GM12878 (cell line): ENCODE measurements at regions not wholly inside any gene's neighbourhood (a gene's known extent, or its start where the extent isn't known, plus 50 kb on each side); places are given as distances from the start of the nearest gene placed in this dataset.

Experiments
- ATAC-seq: fragments of 200-7000 bp; cut with Tn5 transposase; 3 replicates; pipeline ENCODE4 v1.9.1; 2020; ENCODE audit warnings: mild to moderate bottlenecking, moderate library complexity
- BruUV-seq: library from RNA; stranded (reverse); fragments of 400-500 nt; replicated peaks from 2 replicates; lab custom pipeline; 2021; lab: Mats Ljungman, UMichigan
- CTCF ChIA-PET: fragments of 300-600 bp; sonication (Branson Sonifier 250); formaldehyde crosslinking; extraction: SDS; loops from one replicate; lab custom pipeline; 2021; ENCODE audit warnings: inconsistent platforms; lab: Yijun Ruan, JAX
- POLR2A ChIA-PET: fragments of 350-600 bp; formaldehyde crosslinking; extraction: SDS; loops from one replicate; lab custom pipeline; 2021; ENCODE audit warnings: inconsistent platforms; lab: Charles Lee
- RAD21 ChIA-PET: fragments of 300-600 bp; sonication (Branson Sonifier 250); formaldehyde crosslinking; loops from one replicate; lab custom pipeline; 2023; ENCODE audit warnings: antibody characterized with exemption; ENCODE audit not compliant: unreplicated experiment; lab: Charles Lee
- SMC1A ChIA-PET: fragments of 300-600 bp; sonication (Branson Sonifier 250); formaldehyde crosslinking; loops from one replicate; lab custom pipeline; 2023; ENCODE audit not compliant: unreplicated experiment, uncharacterized antibody; lab: Charles Lee
- DNase-seq: peaks from one replicate; pipeline ENCODE4 v3.0.0-alpha.2; 2011; ENCODE audit warnings: low read depth, low spot score
- FAIRE-seq: peaks from 3 replicates; lab custom pipeline; 2011; peaks lifted over from hg19 to GRCh38; lab: Jason Lieb, UNC
- H2AFZ ChIP-seq: 2 replicates; pipeline ENCODE4 v1.6.0; 2011; ENCODE audit warnings: low read depth, low read length, control low read depth; ENCODE audit not compliant: control insufficient read depth
- H3K27ac ChIP-seq: 2 replicates; pipeline ENCODE4 v1.5.1; 2011; ENCODE audit warnings: control low read depth; ENCODE audit not compliant: control insufficient read depth, insufficient read depth
- H3K27me3 ChIP-seq, 2 experiments: replicated peaks in 1 of 2; 2 replicates each; pipeline versions ENCODE4 v1.6.0 to v1.6.1; 2011; ENCODE audit warnings: low read length in 1 of 2; ENCODE audit not compliant: control insufficient read depth in 2 of 2, insufficient read depth in 2 of 2
- H3K36me3 ChIP-seq, 2 experiments: 2 replicates each; pipeline ENCODE4 v1.5.1; 2011; ENCODE audit warnings: low read length in 1 of 2; ENCODE audit not compliant: control insufficient read depth in 2 of 2, insufficient read depth in 2 of 2
- H3K4me1 ChIP-seq: 2 replicates; pipeline ENCODE4 v1.6.1; 2011; ENCODE audit warnings: mild to moderate bottlenecking, low read length, moderate library complexity, mixed read lengths; ENCODE audit not compliant: control insufficient read depth, insufficient read depth
- H3K4me2 ChIP-seq: 2 replicates; pipeline ENCODE4 v1.6.0; 2011; ENCODE audit warnings: control low read depth; ENCODE audit not compliant: control insufficient read depth, insufficient read depth
- H3K4me3 ChIP-seq: fragments of 200-600 bp; sonication (generic); 2 replicates; pipeline ENCODE4 v1.5.1; 2016
- H3K79me2 ChIP-seq: 2 replicates; pipeline ENCODE4 v1.6.0; 2011; ENCODE audit warnings: low read length; ENCODE audit not compliant: control insufficient read depth, insufficient read depth
- H3K9ac ChIP-seq: 2 replicates; pipeline ENCODE4 v1.8.0; 2011; ENCODE audit warnings: low read length, control low read depth, mixed read lengths; ENCODE audit not compliant: control insufficient read depth, insufficient read depth
- H3K9me3 ChIP-seq: replicated peaks from 3 replicates; pipeline ENCODE4 v1.5.1; 2011; ENCODE audit warnings: mild to moderate bottlenecking, low read length; ENCODE audit not compliant: control insufficient read depth, insufficient read depth
- H4K20me1 ChIP-seq: 2 replicates; pipeline ENCODE4 v1.6.0; 2011; ENCODE audit not compliant: control insufficient read depth, insufficient read depth
- ATF2 ChIP-seq: IDR thresholded peaks from 2 replicates; pipeline ENCODE4 v1.6.1; 2012; ENCODE audit warnings: low read length, inconsistent platforms
- CHD4 ChIP-seq: fragments of 200-600 bp; sonication (generic); IDR thresholded peaks from 2 replicates; pipeline ENCODE4 v1.6.1; 2016; ENCODE audit warnings: mild to moderate bottlenecking
- CREB1 ChIP-seq: IDR thresholded peaks from 2 replicates; pipeline ENCODE4 v1.6.1; 2012; ENCODE audit warnings: low read depth, mild to moderate bottlenecking, inconsistent platforms
- KLF5 ChIP-seq: fragments of 450-650 bp; IDR thresholded peaks from 2 replicates; pipeline ENCODE4 v1.6.1; 2014; ENCODE audit warnings: mild to moderate bottlenecking; ENCODE audit not compliant: partially characterized antibody
- MAX ChIP-seq: IDR thresholded peaks from 2 replicates; pipeline ENCODE4 v1.6.1; 2012; ENCODE audit warnings: low read depth, low read length, improper control_type of control experiment
- NR2F1 ChIP-seq: fragments of 450-650 bp; conservative IDR thresholded peaks from 2 replicates; pipeline ENCODE4 v1.6.1; 2017; ENCODE audit warnings: mild to moderate bottlenecking
- STAT3 ChIP-seq: IDR thresholded peaks from 2 replicates; pipeline ENCODE4 v1.6.1; 2011; ENCODE audit warnings: low read depth, low read length, improper control_type of control experiment
- ZNF687 ChIP-seq: fragments of 450-650 bp; IDR thresholded peaks from 2 replicates; pipeline ENCODE4 v1.6.1; 2017; ENCODE audit warnings: mild to moderate bottlenecking, moderate library complexity
- WGBS: methylation state at CpG from one replicate; pipeline ENCODE4 v1.1.6; 2016; ENCODE audit warnings: low lambda C conversion rate; ENCODE audit not compliant: insufficient replicate concordance, insufficient coverage; ENCODE audit errors: missing lambda C conversion rate; 5-methylcytosine and 5-hydroxymethylcytosine counted together
- in situ Hi-C: fragments of 300-500 bp; cut with MboI; formaldehyde crosslinking; loops from 9 replicates; pipeline ENCODE4 v1.14.3; 2018; ENCODE audit warnings: mixed read lengths
- intact Hi-C: fragments of 100-400 bp; cut with micrococcal nuclease; formaldehyde crosslinking; loops from one replicate; pipeline ENCODE4 v1.14.2; 2022; ENCODE audit not compliant: unreplicated experiment

- TF ChIP-seq ZNF687 (no peak), ATF2 (no peak), MAX (no peak), KLF5 (no peak)
Measured at GRCh38 chr18:46243095-46243494, 138.9 kb downstream of the HAUS1 start (continued).

GRCh38 chr18:46243673-46244072, 139.5 kb downstream of the HAUS1 start:
- no TSS peak for BruUV-seq
- Histone ChIP-seq H3K36me3 (peaks cover 0 to 3% of the 10 kb centered on the region in 2 experiments; a peak in 2 of 4 replicates), H3K9ac (no peak overlapping the region), H2AFZ (no peak overlapping the region), H3K27me3 (no peaks in the 10 kb centered on the region), H3K79me2 (peaks cover 7% of the 10 kb centered on the region), H4K20me1 (no peaks in the 10 kb centered on the region), H3K27ac (no peak overlapping the region), H3K4me3 (no peak overlapping the region), H3K9me3 (no peaks in the 10 kb centered on the region), H3K4me1 (peaks cover 3% of the 10 kb centered on the region; the same call in 1 of the 2 replicates), H3K4me2 (no peak overlapping the region)
- ATAC-seq = no peak
- ChIA-PET RAD21 (no interaction called here), POLR2A (no interaction called here), SMC1A (no interaction called here), CTCF (no interaction called here)
- FAIRE-seq = no peak
- intact Hi-C loops (no loop called here), in situ Hi-C loops (no loop called here)
- no peak for DNase-seq
- TF ChIP-seq KLF5 (no peak), CHD4 (no peak), NR2F1 (no peak), CREB1 (no peak), STAT3 (no peak)
- WGBS = 96% methylated on average over 3 of the region's 3 CpGs
